DMS153 treated with DMSO at 0.1 percent for 48 hours (cell line): ENCODE measurements at regions not wholly inside any gene's neighbourhood (a gene's known extent, or its start where the extent isn't known, plus 50 kb on each side); places are given as distances from the start of the nearest gene placed in this dataset.
A peak's percentile ranks its signal among the peaks of the same experiment; 100 is the strongest.
"Not testable (repeated sequence)": the region's sequence is repeated elsewhere in the genome, so short reads cannot be mapped to it uniquely, and the experiment has no call there.

Source experiments
- DNase-seq: peaks from one replicate; lab custom pipeline; 2025; ENCODE audit not compliant: unreplicated experiment; lab: John Stamatoyannopoulos, UW

- not testable (repeated sequence) for DNase-seq
Observed at GRCh38 chr4:118502967-118503366, 150.2 kb upstream of the PRSS12 start.

- not testable (repeated sequence) for DNase-seq
Observed at GRCh38 chr4:118504927-118505326, 152.1 kb upstream of the PRSS12 start.

GRCh38 chr4:118505491-118505890 is 152.7 kb upstream of the PRSS12 start:
- not testable (repeated sequence) for DNase-seq

- DNase-seq: not testable (repeated sequence)
Observed at GRCh38 chr4:118512870-118513269, 160.1 kb upstream of the PRSS12 start.

- DNase-seq: not testable (repeated sequence)
Observed at GRCh38 chr4:118514332-118514731, 161.5 kb upstream of the PRSS12 start.

- DNase-seq: not testable (repeated sequence)
Observed at GRCh38 chr4:118516107-118516506, 163.3 kb upstream of the PRSS12 start.

GRCh38 chr4:118530107-118530506 is 155.1 kb upstream of the METTL14 start:
- not testable (repeated sequence) for DNase-seq

- DNase-seq: not testable (repeated sequence)
Observed at GRCh38 chr4:118531947-118532346, 153.2 kb upstream of the METTL14 start.

GRCh38 chr4:118535788-118536187 is 149.4 kb upstream of the METTL14 start:
- not testable (repeated sequence) for DNase-seq

GRCh38 chr4:118539412-118540077 is 145.6 kb upstream of the METTL14 start:
- DNase-seq: peak; percentile 41

- DNase-seq: not testable (repeated sequence)
Observed at GRCh38 chr4:118556576-118556975, 128.6 kb upstream of the METTL14 start.

- DNase-seq: peak; percentile 78
Observed at GRCh38 chr4:118557298-118557851, 127.8 kb upstream of the METTL14 start.

GRCh38 chr4:118558188-118558587 is 127.0 kb upstream of the METTL14 start:
- DNase-seq: not testable (repeated sequence)

GRCh38 chr4:118561559-118561958 is 123.6 kb upstream of the METTL14 start:
- DNase-seq: not testable (repeated sequence)

- DNase-seq: peak; percentile 69
Observed at GRCh38 chr4:118566003-118566513, 119.1 kb upstream of the METTL14 start.

GRCh38 chr4:118572991-118573390 is 112.2 kb upstream of the METTL14 start:
- not testable (repeated sequence) for DNase-seq

- DNase-seq: not testable (repeated sequence)
Observed at GRCh38 chr4:118574251-118574913, 110.8 kb upstream of the METTL14 start.

GRCh38 chr4:118575057-118575456 is 110.1 kb upstream of the METTL14 start:
- DNase-seq: not testable (repeated sequence)

GRCh38 chr4:118575726-118576125 is 109.5 kb upstream of the METTL14 start:
- not testable (repeated sequence) for DNase-seq

GRCh38 chr4:118576709-118577219 is 108.4 kb upstream of the METTL14 start:
- DNase-seq: not testable (repeated sequence)

- no peak for DNase-seq
Observed at GRCh38 chr4:118585015-118585414, 100.2 kb upstream of the METTL14 start.
